Left ventricle myocardium inferior (tissue), 1 donor: ENCODE measurements at regions not wholly inside any gene's neighbourhood (a gene's known extent, or its start where the extent isn't known, plus 50 kb on each side); places are given as distances from the start of the nearest gene placed in this dataset.

ENCODE experiments used
- DNase-seq: peaks from one replicate; pipeline ENCODE4 v3.0.0-alpha.2; 2020
- H3K27ac ChIP-seq: fragments of 200-600 bp; replicated peaks from 2 replicates; pipeline ENCODE4 v1.8.0; 2021
- H3K27me3 ChIP-seq: fragments of 200-600 bp; 2 replicates; pipeline ENCODE4 v1.8.0; 2021; ENCODE audit warnings: low read depth
- H3K36me3 ChIP-seq: fragments of 200-600 bp; 2 replicates; pipeline ENCODE4 v1.8.0; 2021
- H3K4me1 ChIP-seq: fragments of 200-600 bp; 2 replicates; pipeline ENCODE4 v1.8.0; 2021
- H3K4me3 ChIP-seq: fragments of 200-600 bp; 2 replicates; pipeline ENCODE4 v1.8.0; 2021; ENCODE audit warnings: mild to moderate bottlenecking, moderate library complexity
- H3K9me3 ChIP-seq: fragments of 200-600 bp; replicated peaks from 2 replicates; pipeline ENCODE4 v1.8.0; 2021
- CTCF ChIP-seq: fragments of 200-600 bp; IDR thresholded peaks from 2 replicates; pipeline ENCODE4 v1.8.0; 2021; ENCODE audit warnings: antibody characterized with exemption, mild to moderate bottlenecking, borderline replicate concordance
- intact Hi-C: fragments of 100-400 bp; cut with micrococcal nuclease; formaldehyde crosslinking; loops from one replicate; pipeline ENCODE4 v1.11.0; 2022
- donor health status: DM: no; HTN: yes; CAD: no; lungs with severe emphysema.

- TF ChIP-seq CTCF, result no peak
- H3K4me1 ChIP-seq, result no peaks in the 10 kb centered on the region
- H3K27ac ChIP-seq, result no peak overlapping the region
- H3K27me3 ChIP-seq, result no peaks in the 10 kb centered on the region
- no peak overlapping the region for H3K4me3 ChIP-seq
- intact Hi-C loops, result no loop called here
- DNase-seq, result no peak
- no peaks in the 10 kb centered on the region for H3K36me3 ChIP-seq
- peaks cover 4% of the 10 kb centered on the region for H3K9me3 ChIP-seq
These were observed 587.5 kb downstream of the CD109 start for GRCh38 chr6:74283532-74283931.

- DNase-seq, result no peak
- H3K36me3 ChIP-seq, result no peaks in the 10 kb centered on the region
- peaks cover 4% of the 10 kb centered on the region for H3K9me3 ChIP-seq
- no peak overlapping the region for H3K4me3 ChIP-seq
- peaks cover 12% of the 10 kb centered on the region for H3K4me1 ChIP-seq
- H3K27me3 ChIP-seq, result no peaks in the 10 kb centered on the region
- intact Hi-C loops, result no loop called here
- H3K27ac ChIP-seq, result no peak overlapping the region
- no peak for TF ChIP-seq CTCF
These were observed 586.2 kb downstream of the CD109 start for GRCh38 chr6:74282143-74282689.

GRCh38 chr6:74280130-74280692 is 584.2 kb downstream of the CD109 start:
- Histone ChIP-seq H3K9me3 (peaks cover 4% of the 10 kb centered on the region), H3K27me3 (no peaks in the 10 kb centered on the region), H3K36me3 (no peaks in the 10 kb centered on the region), H3K4me1 (peaks cover 14% of the 10 kb centered on the region), H3K27ac (no peak overlapping the region), H3K4me3 (no peak overlapping the region)
- DNase-seq, result no peak
- intact Hi-C loops, result no loop called here
- no peak for TF ChIP-seq CTCF

- no peak overlapping the region for H3K4me3 ChIP-seq
- H3K4me1 ChIP-seq, result peaks cover 14% of the 10 kb centered on the region
- no peaks in the 10 kb centered on the region for H3K36me3 ChIP-seq
- peak overlapping the region; percentile 39 for H3K27ac ChIP-seq
- TF ChIP-seq CTCF, result no peak
- H3K27me3 ChIP-seq, result no peaks in the 10 kb centered on the region
- intact Hi-C loops, result no loop called here
- no peak for DNase-seq
- H3K9me3 ChIP-seq, result no peaks in the 10 kb centered on the region
These were observed 581.8 kb downstream of the CD109 start for GRCh38 chr6:74277777-74278186.

- Histone ChIP-seq H3K4me1 (peaks cover 14% of the 10 kb centered on the region), H3K4me3 (no peak overlapping the region), H3K27me3 (no peaks in the 10 kb centered on the region), H3K36me3 (no peaks in the 10 kb centered on the region), H3K27ac (no peak overlapping the region), H3K9me3 (no peaks in the 10 kb centered on the region)
- TF ChIP-seq CTCF, result no peak
- intact Hi-C loops, result no loop called here
- DNase-seq, result no peak
These were observed 577.5 kb downstream of the CD109 start for GRCh38 chr6:74273541-74273940.
